ENCODE measurements at regions not wholly inside any gene's neighbourhood (a gene's known extent, or its start where the extent isn't known, plus 50 kb on each side); places are given as distances from the start of the nearest gene placed in this dataset.

GRCh38 chr5:62149879-62150278 is 156.1 kb upstream of the KIF2A start:
- no peak for DNase-seq (ENCODE audit: low spot score)
- TF ChIP-seq CTCF (IDR thresholded peaks at IDR 0.05; ENCODE audit: unreplicated experiment) = no peak
- Mint-ChIP-seq H3K9me3 (ENCODE audit: unreplicated experiment) (no peaks in the 10 kb centered on the region), H3K36me3 (ENCODE audit: low read depth, unreplicated experiment) (no peaks in the 10 kb centered on the region), H3K4me3 (ENCODE audit: unreplicated experiment) (no peak overlapping the region), H3K27ac (ENCODE audit: unreplicated experiment) (no peak overlapping the region), H3K4me1 (ENCODE audit: unreplicated experiment) (no peaks in the 10 kb centered on the region), H3K27me3 (ENCODE audit: unreplicated experiment) (no peaks in the 10 kb centered on the region)

- H3K27me3 Mint-ChIP-seq (ENCODE audit: unreplicated experiment) = no peaks in the 10 kb centered on the region
- H3K4me3 Mint-ChIP-seq (ENCODE audit: unreplicated experiment) = no peak overlapping the region
- no peak for DNase-seq (ENCODE audit: low spot score)
- H3K9me3 Mint-ChIP-seq (ENCODE audit: unreplicated experiment) = peaks cover 3% of the 10 kb centered on the region
- no peaks in the 10 kb centered on the region for H3K4me1 Mint-ChIP-seq (ENCODE audit: unreplicated experiment)
- no peaks in the 10 kb centered on the region for H3K36me3 Mint-ChIP-seq (ENCODE audit: low read depth, unreplicated experiment)
- no peak overlapping the region for H3K27ac Mint-ChIP-seq (ENCODE audit: unreplicated experiment)
- no peak for TF ChIP-seq CTCF (IDR thresholded peaks at IDR 0.05; ENCODE audit: unreplicated experiment)
Measured at GRCh38 chr5:62152394-62153087, 153.5 kb upstream of the KIF2A start.

GRCh38 chr5:62154758-62155157 is 151.2 kb upstream of the KIF2A start:
- Mint-ChIP-seq H3K36me3 (ENCODE audit: low read depth, unreplicated experiment) (no peaks in the 10 kb centered on the region), H3K27ac (ENCODE audit: unreplicated experiment) (no peak overlapping the region), H3K4me3 (ENCODE audit: unreplicated experiment) (no peak overlapping the region), H3K4me1 (ENCODE audit: unreplicated experiment) (no peaks in the 10 kb centered on the region), H3K9me3 (ENCODE audit: unreplicated experiment) (peaks cover 3% of the 10 kb centered on the region), H3K27me3 (ENCODE audit: unreplicated experiment) (peaks cover 1% of the 10 kb centered on the region)
- no peak for TF ChIP-seq CTCF (IDR thresholded peaks at IDR 0.05; ENCODE audit: unreplicated experiment)
- no peak for DNase-seq (ENCODE audit: low spot score)

GRCh38 chr5:62155988-62156387 is 150.0 kb upstream of the KIF2A start:
- no peak for DNase-seq (ENCODE audit: low spot score)
- peaks cover 3% of the 10 kb centered on the region for H3K9me3 Mint-ChIP-seq (ENCODE audit: unreplicated experiment)
- TF ChIP-seq CTCF (IDR thresholded peaks at IDR 0.05; ENCODE audit: unreplicated experiment) = no peak
- peaks cover 1% of the 10 kb centered on the region for H3K27me3 Mint-ChIP-seq (ENCODE audit: unreplicated experiment)
- H3K27ac Mint-ChIP-seq (ENCODE audit: unreplicated experiment) = no peak overlapping the region
- H3K4me1 Mint-ChIP-seq (ENCODE audit: unreplicated experiment) = no peaks in the 10 kb centered on the region
- H3K36me3 Mint-ChIP-seq (ENCODE audit: low read depth, unreplicated experiment) = no peaks in the 10 kb centered on the region
- no peak overlapping the region for H3K4me3 Mint-ChIP-seq (ENCODE audit: unreplicated experiment)

GRCh38 chr5:62167561-62168057 is 138.4 kb upstream of the KIF2A start:
- no peak overlapping the region for H3K27ac Mint-ChIP-seq (ENCODE audit: unreplicated experiment)
- no peak for DNase-seq (ENCODE audit: low spot score)
- no peak for TF ChIP-seq CTCF (IDR thresholded peaks at IDR 0.05; ENCODE audit: unreplicated experiment)
- no peak overlapping the region for H3K4me3 Mint-ChIP-seq (ENCODE audit: unreplicated experiment)
- H3K36me3 Mint-ChIP-seq (ENCODE audit: low read depth, unreplicated experiment) = no peaks in the 10 kb centered on the region
- no peaks in the 10 kb centered on the region for H3K27me3 Mint-ChIP-seq (ENCODE audit: unreplicated experiment)
- peaks cover 3% of the 10 kb centered on the region for H3K9me3 Mint-ChIP-seq (ENCODE audit: unreplicated experiment)
- H3K4me1 Mint-ChIP-seq (ENCODE audit: unreplicated experiment) = no peaks in the 10 kb centered on the region
